ENCODE measurements at regions not wholly inside any gene's neighbourhood (a gene's known extent, or its start where the extent isn't known, plus 50 kb on each side); places are given as distances from the start of the nearest gene placed in this dataset.

GRCh38 chr10:131788386-131788785, 112.4 kb upstream of the PPP2R2D start:
- TF ChIP-seq CTCF (IDR thresholded peaks at IDR 0.05) (no peak), POLR2A (IDR thresholded peaks at IDR 0.05) (no peak)

Measured in body of pancreas (tissue), 4 donors.